Thoracic aorta (tissue), 2 donors: ENCODE measurements at regions not wholly inside any gene's neighbourhood (a gene's known extent, or its start where the extent isn't known, plus 50 kb on each side); places are given as distances from the start of the nearest gene placed in this dataset.

ENCODE experiments used
- ATAC-seq: fragments of 150-250 bp; one replicate; pipeline ENCODE4 v1.8.0; 2017; ENCODE audit warnings: low read depth; ENCODE audit not compliant: insufficient number of reproducible peaks, low FRiP score
- DNase-seq: peaks from one replicate; pipeline ENCODE4 v3.0.0-alpha.2; 2020; ENCODE audit warnings: low spot score
- H3K27ac ChIP-seq, 2 donors: fragments of 200-600 bp; sonication (generic); 1 replicate in 1 of 2; 2 replicates in 1 of 2; pipeline ENCODE4 v1.5.1; 2016; ENCODE audit warnings: mild to moderate bottlenecking in 2 of 2, moderate library complexity in 2 of 2
- H3K27me3 ChIP-seq: fragments of 200-600 bp; sonication (generic); replicated peaks from 2 replicates; pipeline ENCODE4 v1.6.0; 2016; ENCODE audit warnings: mild to moderate bottlenecking; ENCODE audit not compliant: insufficient read depth
- H3K36me3 ChIP-seq: fragments of 200-600 bp; sonication (generic); one replicate; pipeline ENCODE4 v1.5.1; 2016
- H3K4me1 ChIP-seq, 2 donors: fragments of 200-600 bp; sonication (generic); 1 replicate in 1 of 2; 2 replicates in 1 of 2; pipeline versions ENCODE4 v1.5.1 to v1.6.0; 2016; ENCODE audit warnings: low read depth in 2 of 2, mild to moderate bottlenecking in 1 of 2; ENCODE audit not compliant: control insufficient read depth in 1 of 2
- H3K4me3 ChIP-seq: fragments of 200-600 bp; sonication (generic); 2 replicates; pipeline ENCODE4 v1.5.1; 2016; ENCODE audit warnings: mild to moderate bottlenecking
- H3K9me3 ChIP-seq: fragments of 200-600 bp; sonication (generic); 2 replicates; pipeline ENCODE4 v1.5.1; 2016
- CTCF ChIP-seq: fragments of 200-600 bp; sonication (generic); IDR thresholded peaks from one replicate; pipeline ENCODE4 v1.5.1; 2019; ENCODE audit warnings: antibody characterized with exemption

- Histone ChIP-seq H3K9me3 (no peaks in the 10 kb centered on the region), H3K27me3 (no peaks in the 10 kb centered on the region), H3K27ac (no peak overlapping the region), H3K36me3 (no peaks in the 10 kb centered on the region), H3K4me1 (no peaks in the 10 kb centered on the region), H3K4me3 (no peak overlapping the region)
- no peak for ATAC-seq
- TF ChIP-seq CTCF, result no peak
- no peak for DNase-seq
Measured at GRCh38 chr2:147094077-147094476, 750.8 kb upstream of the ACVR2A start.

- Histone ChIP-seq H3K27ac (no peak overlapping the region), H3K36me3 (no peaks in the 10 kb centered on the region), H3K27me3 (no peaks in the 10 kb centered on the region), H3K4me3 (no peak overlapping the region), H3K9me3 (no peaks in the 10 kb centered on the region), H3K4me1 (no peaks in the 10 kb centered on the region)
- no peak for TF ChIP-seq CTCF
- DNase-seq (no peak), ATAC-seq (no peak)
Measured at GRCh38 chr2:147092266-147092665, 752.6 kb upstream of the ACVR2A start.

- Histone ChIP-seq H3K27me3 (no peaks in the 10 kb centered on the region), H3K9me3 (no peaks in the 10 kb centered on the region), H3K36me3 (no peaks in the 10 kb centered on the region), H3K27ac (no peak overlapping the region), H3K4me3 (no peak overlapping the region), H3K4me1 (no peaks in the 10 kb centered on the region)
- no peak for DNase-seq
- no peak for ATAC-seq
- TF ChIP-seq CTCF, result no peak
Measured at GRCh38 chr2:147091448-147091847, 753.4 kb upstream of the ACVR2A start.

- no peak for DNase-seq
- Histone ChIP-seq H3K36me3 (no peaks in the 10 kb centered on the region), H3K27me3 (no peaks in the 10 kb centered on the region), H3K4me1 (no peaks in the 10 kb centered on the region), H3K4me3 (no peak overlapping the region), H3K9me3 (no peaks in the 10 kb centered on the region), H3K27ac (no peak overlapping the region)
- no peak for TF ChIP-seq CTCF
- ATAC-seq, result no peak
Measured at GRCh38 chr2:147088871-147089270, 756.0 kb upstream of the ACVR2A start.

- no peak for TF ChIP-seq CTCF
- no peaks in the 10 kb centered on the region for H3K27me3 ChIP-seq
- H3K4me1 ChIP-seq, result no peaks in the 10 kb centered on the region
- H3K4me3 ChIP-seq, result no peak overlapping the region
- DNase-seq (no peak), ATAC-seq (no peak)
- H3K9me3 ChIP-seq, result no peaks in the 10 kb centered on the region
- no peaks in the 10 kb centered on the region for H3K36me3 ChIP-seq
- H3K27ac ChIP-seq, result no peak overlapping the region
Measured at GRCh38 chr2:147086715-147087114, 758.1 kb upstream of the ACVR2A start.
